Stomach (tissue), 4 donors: ENCODE measurements at regions not wholly inside any gene's neighbourhood (a gene's known extent, or its start where the extent isn't known, plus 50 kb on each side); places are given as distances from the start of the nearest gene placed in this dataset.

ENCODE experiments used
- CTCF ChIP-seq, 7 experiments: fragments of 450-650 bp in 4 of 7; fragments of 200-600 bp in 3 of 7; sonication (generic) in 3 of 7; IDR thresholded peaks; one replicate each; pipeline ENCODE4 v1.5.1; 2016 to 2019; ENCODE audit warnings: antibody characterized with exemption in 7 of 7, control low read depth in 2 of 7, mild to moderate bottlenecking in 1 of 7
- POLR2A ChIP-seq, 4 donors: fragments of 450-650 bp; IDR thresholded peaks; one replicate each; pipeline ENCODE4 v1.6.1; 2016; ENCODE audit warnings: antibody characterized with exemption in 4 of 4, control low read depth in 2 of 4, mild to moderate bottlenecking in 1 of 4, moderate library complexity in 1 of 4
- POLR2AphosphoS5 ChIP-seq, 3 donors: sonication (generic); formaldehyde crosslinking; IDR thresholded peaks; one replicate each; pipeline ENCODE4 v1.6.1; 2016; ENCODE audit warnings: antibody characterized with exemption in 3 of 3

GRCh38 chr16:82509691-82510430 lies 116.9 kb upstream of the CDH13 start:
- TF ChIP-seq POLR2A (IDR thresholded peaks at IDR 0.05) (no peak), CTCF (IDR thresholded peaks at IDR 0.05) (no peak), POLR2AphosphoS5 (IDR thresholded peaks at IDR 0.05) (no peak)
